ENCODE measurements at regions not wholly inside any gene's neighbourhood (a gene's known extent, or its start where the extent isn't known, plus 50 kb on each side); places are given as distances from the start of the nearest gene placed in this dataset.

DNA sequence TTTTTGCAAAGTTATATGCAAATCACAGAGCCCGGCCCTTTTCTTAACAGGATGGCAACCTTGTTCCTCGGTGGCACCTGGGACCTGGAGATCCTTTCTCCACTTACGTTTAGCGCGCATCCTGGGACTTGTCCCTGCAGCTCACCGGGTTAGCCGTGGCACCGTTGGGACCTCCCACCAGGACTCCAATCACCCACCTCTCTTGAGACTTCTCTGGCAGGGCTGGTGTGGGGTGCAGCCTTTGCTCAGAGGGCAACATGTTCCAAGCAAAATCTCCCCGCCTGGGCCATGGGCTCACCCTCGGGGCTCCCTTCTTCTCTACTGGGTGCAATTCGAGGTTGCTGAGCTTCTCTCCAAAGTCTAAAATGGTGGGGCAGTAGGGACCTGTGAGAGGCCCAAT lies 211.9 kb upstream of the UMPS start:
- Histone ChIP-seq H3K36me3 (ENCODE audit: control insufficient read depth in 4 of 4, insufficient read depth in 3 of 4, low read depth in 1 of 4, low read length in 3 of 4) (no peaks in the 10 kb centered on the region), H3K4me1 (ENCODE audit: control insufficient read depth in 4 of 4, insufficient read depth in 4 of 4, low read length in 3 of 4) (peaks cover 0 to 6% (median 0%) of the 10 kb centered on the region in 4 donors), H3K27me3 (ENCODE audit: control insufficient read depth in 4 of 4, insufficient read depth in 4 of 4, low read length in 3 of 4) (no peaks in the 10 kb centered on the region), H3K4me3 (ENCODE audit: low read depth in 1 of 3, low read length in 3 of 3) (no peak overlapping the region), H3K9ac (ENCODE audit: low read depth in 1 of 2, low read length in 2 of 2) (no peak overlapping the region), H3K27ac (ENCODE audit: low read depth in 1 of 2, low read length in 2 of 2) (no peak overlapping the region), H3K9me3 (ENCODE audit: control insufficient read depth in 4 of 4, low read length in 3 of 4) (no peaks in the 10 kb centered on the region)
- DNase-seq (ENCODE audit: low spot score), result no peak
- 97% methylated on average over 11 of the region's 11 CpGs for WGBS
- TF ChIP-seq, protein P1, sequence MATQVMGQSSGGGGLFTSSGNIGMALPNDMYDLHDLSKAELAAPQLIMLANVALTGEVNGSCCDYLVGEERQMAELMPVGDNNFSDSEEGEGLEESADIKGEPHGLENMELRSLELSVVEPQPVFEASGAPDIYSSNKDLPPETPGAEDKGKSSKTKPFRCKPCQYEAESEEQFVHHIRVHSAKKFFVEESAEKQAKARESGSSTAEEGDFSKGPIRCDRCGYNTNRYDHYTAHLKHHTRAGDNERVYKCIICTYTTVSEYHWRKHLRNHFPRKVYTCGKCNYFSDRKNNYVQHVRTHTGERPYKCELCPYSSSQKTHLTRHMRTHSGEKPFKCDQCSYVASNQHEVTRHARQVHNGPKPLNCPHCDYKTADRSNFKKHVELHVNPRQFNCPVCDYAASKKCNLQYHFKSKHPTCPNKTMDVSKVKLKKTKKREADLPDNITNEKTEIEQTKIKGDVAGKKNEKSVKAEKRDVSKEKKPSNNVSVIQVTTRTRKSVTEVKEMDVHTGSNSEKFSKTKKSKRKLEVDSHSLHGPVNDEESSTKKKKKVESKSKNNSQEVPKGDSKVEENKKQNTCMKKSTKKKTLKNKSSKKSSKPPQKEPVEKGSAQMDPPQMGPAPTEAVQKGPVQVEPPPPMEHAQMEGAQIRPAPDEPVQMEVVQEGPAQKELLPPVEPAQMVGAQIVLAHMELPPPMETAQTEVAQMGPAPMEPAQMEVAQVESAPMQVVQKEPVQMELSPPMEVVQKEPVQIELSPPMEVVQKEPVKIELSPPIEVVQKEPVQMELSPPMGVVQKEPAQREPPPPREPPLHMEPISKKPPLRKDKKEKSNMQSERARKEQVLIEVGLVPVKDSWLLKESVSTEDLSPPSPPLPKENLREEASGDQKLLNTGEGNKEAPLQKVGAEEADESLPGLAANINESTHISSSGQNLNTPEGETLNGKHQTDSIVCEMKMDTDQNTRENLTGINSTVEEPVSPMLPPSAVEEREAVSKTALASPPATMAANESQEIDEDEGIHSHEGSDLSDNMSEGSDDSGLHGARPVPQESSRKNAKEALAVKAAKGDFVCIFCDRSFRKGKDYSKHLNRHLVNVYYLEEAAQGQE (IDR thresholded peaks at IDR 0.05), result no peak
- TF ChIP-seq GABPA (IDR thresholded peaks at IDR 0.05 in 1 of 2, conservative IDR thresholded peaks at IDR 0.05 in 1 of 2) (no peak), JUND (IDR thresholded peaks at IDR 0.05) (no peak), RXRA (IDR thresholded peaks at IDR 0.05) (no peak), NR2F2 (IDR thresholded peaks at IDR 0.05) (no peak), YY1 (IDR thresholded peaks at IDR 0.05) (no peak), EGR1 (IDR thresholded peaks at IDR 0.05; ENCODE audit: low read depth in 2 of 2) (no peak), RAD21 (IDR thresholded peaks at IDR 0.05) (no peak), FOXA1 (IDR thresholded peaks at IDR 0.05) (no peak), FOXA2 (IDR thresholded peaks at IDR 0.05) (no peak), SP1 (IDR thresholded peaks at IDR 0.05) (no peak), HNF4G (IDR thresholded peaks at IDR 0.05) (no peak), TAF1 (conservative IDR thresholded peaks at IDR 0.05) (no peak), HNF4A (conservative IDR thresholded peaks at IDR 0.05) (no peak)
- TF ChIP-seq, protein P2, sequence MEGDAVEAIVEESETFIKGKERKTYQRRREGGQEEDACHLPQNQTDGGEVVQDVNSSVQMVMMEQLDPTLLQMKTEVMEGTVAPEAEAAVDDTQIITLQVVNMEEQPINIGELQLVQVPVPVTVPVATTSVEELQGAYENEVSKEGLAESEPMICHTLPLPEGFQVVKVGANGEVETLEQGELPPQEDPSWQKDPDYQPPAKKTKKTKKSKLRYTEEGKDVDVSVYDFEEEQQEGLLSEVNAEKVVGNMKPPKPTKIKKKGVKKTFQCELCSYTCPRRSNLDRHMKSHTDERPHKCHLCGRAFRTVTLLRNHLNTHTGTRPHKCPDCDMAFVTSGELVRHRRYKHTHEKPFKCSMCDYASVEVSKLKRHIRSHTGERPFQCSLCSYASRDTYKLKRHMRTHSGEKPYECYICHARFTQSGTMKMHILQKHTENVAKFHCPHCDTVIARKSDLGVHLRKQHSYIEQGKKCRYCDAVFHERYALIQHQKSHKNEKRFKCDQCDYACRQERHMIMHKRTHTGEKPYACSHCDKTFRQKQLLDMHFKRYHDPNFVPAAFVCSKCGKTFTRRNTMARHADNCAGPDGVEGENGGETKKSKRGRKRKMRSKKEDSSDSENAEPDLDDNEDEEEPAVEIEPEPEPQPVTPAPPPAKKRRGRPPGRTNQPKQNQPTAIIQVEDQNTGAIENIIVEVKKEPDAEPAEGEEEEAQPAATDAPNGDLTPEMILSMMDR (IDR thresholded peaks at IDR 0.05; ENCODE audit: low read depth, low read length, missing input control), result no peak
- TF ChIP-seq, protein P3, sequence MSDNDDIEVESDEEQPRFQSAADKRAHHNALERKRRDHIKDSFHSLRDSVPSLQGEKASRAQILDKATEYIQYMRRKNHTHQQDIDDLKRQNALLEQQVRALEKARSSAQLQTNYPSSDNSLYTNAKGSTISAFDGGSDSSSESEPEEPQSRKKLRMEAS (IDR thresholded peaks at IDR 0.05), result no peak
- TF ChIP-seq, protein P4, sequence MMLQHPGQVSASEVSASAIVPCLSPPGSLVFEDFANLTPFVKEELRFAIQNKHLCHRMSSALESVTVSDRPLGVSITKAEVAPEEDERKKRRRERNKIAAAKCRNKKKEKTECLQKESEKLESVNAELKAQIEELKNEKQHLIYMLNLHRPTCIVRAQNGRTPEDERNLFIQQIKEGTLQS (IDR thresholded peaks at IDR 0.05), result no peak
- TF ChIP-seq, protein P5, sequence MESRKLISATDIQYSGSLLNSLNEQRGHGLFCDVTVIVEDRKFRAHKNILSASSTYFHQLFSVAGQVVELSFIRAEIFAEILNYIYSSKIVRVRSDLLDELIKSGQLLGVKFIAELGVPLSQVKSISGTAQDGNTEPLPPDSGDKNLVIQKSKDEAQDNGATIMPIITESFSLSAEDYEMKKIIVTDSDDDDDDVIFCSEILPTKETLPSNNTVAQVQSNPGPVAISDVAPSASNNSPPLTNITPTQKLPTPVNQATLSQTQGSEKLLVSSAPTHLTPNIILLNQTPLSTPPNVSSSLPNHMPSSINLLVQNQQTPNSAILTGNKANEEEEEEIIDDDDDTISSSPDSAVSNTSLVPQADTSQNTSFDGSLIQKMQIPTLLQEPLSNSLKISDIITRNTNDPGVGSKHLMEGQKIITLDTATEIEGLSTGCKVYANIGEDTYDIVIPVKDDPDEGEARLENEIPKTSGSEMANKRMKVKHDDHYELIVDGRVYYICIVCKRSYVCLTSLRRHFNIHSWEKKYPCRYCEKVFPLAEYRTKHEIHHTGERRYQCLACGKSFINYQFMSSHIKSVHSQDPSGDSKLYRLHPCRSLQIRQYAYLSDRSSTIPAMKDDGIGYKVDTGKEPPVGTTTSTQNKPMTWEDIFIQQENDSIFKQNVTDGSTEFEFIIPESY (IDR thresholded peaks at IDR 0.05), result no peak

Data from liver (tissue), 8 donors.